ENCODE measurements at regions not wholly inside any gene's neighbourhood (a gene's known extent, or its start where the extent isn't known, plus 50 kb on each side); places are given as distances from the start of the nearest gene placed in this dataset.

GRCh38 chr3:22634433-22634832, 568.7 kb upstream of the UBE2E2 start:
- no peaks in the 10 kb centered on the region for H3K4me1 ChIP-seq
- H3K4me3 ChIP-seq, result no peak overlapping the region
- no peaks in the 10 kb centered on the region for H3K27me3 ChIP-seq
- no peak overlapping the region for H3K27ac ChIP-seq
- intact Hi-C loops (cut with DNase I; ENCODE audit: low total_unique reads), result no loop called here
- H3K36me3 ChIP-seq, result no peaks in the 10 kb centered on the region
- no peak for TF ChIP-seq CTCF (IDR thresholded peaks at IDR 0.05)
- no peak for DNase-seq
- H3K9me3 ChIP-seq, result no peaks in the 10 kb centered on the region

- TF ChIP-seq CTCF (IDR thresholded peaks at IDR 0.05), result no peak
- Histone ChIP-seq H3K36me3 (no peaks in the 10 kb centered on the region), H3K4me1 (no peaks in the 10 kb centered on the region), H3K9me3 (no peaks in the 10 kb centered on the region), H3K27me3 (no peaks in the 10 kb centered on the region), H3K27ac (no peak overlapping the region), H3K4me3 (no peak overlapping the region)
- no peak for DNase-seq
- intact Hi-C loops (cut with DNase I; ENCODE audit: low total_unique reads), result no loop called here
Observed at GRCh38 chr3:22659651-22660475, 543.3 kb upstream of the UBE2E2 start.

- H3K4me1 ChIP-seq, result no peaks in the 10 kb centered on the region
- intact Hi-C loops (cut with DNase I; ENCODE audit: low total_unique reads), result no loop called here
- H3K36me3 ChIP-seq, result no peaks in the 10 kb centered on the region
- no peak for DNase-seq
- H3K27me3 ChIP-seq, result no peaks in the 10 kb centered on the region
- no peaks in the 10 kb centered on the region for H3K9me3 ChIP-seq
- TF ChIP-seq CTCF (IDR thresholded peaks at IDR 0.05), result no peak
- H3K4me3 ChIP-seq, result no peak overlapping the region
- no peak overlapping the region for H3K27ac ChIP-seq
Observed at GRCh38 chr3:22660606-22661005, 542.5 kb upstream of the UBE2E2 start.

- no peak for TF ChIP-seq CTCF (IDR thresholded peaks at IDR 0.05)
- Histone ChIP-seq H3K4me3 (no peak overlapping the region), H3K36me3 (no peaks in the 10 kb centered on the region), H3K9me3 (no peaks in the 10 kb centered on the region), H3K27me3 (no peaks in the 10 kb centered on the region), H3K4me1 (no peaks in the 10 kb centered on the region), H3K27ac (no peak overlapping the region)
- DNase-seq, result no peak
- intact Hi-C loops (cut with DNase I; ENCODE audit: low total_unique reads), result no loop called here
Observed at GRCh38 chr3:22661121-22661700, 541.9 kb upstream of the UBE2E2 start.

- H3K27me3 ChIP-seq, result no peaks in the 10 kb centered on the region
- no peaks in the 10 kb centered on the region for H3K4me1 ChIP-seq
- intact Hi-C loops (cut with DNase I; ENCODE audit: low total_unique reads), result no loop called here
- TF ChIP-seq CTCF (IDR thresholded peaks at IDR 0.05), result no peak
- no peaks in the 10 kb centered on the region for H3K36me3 ChIP-seq
- no peak for DNase-seq
- no peaks in the 10 kb centered on the region for H3K9me3 ChIP-seq
- H3K27ac ChIP-seq, result no peak overlapping the region
- H3K4me3 ChIP-seq, result no peak overlapping the region
Observed at GRCh38 chr3:22665528-22665927, 537.6 kb upstream of the UBE2E2 start.

Measured in tibial artery (tissue), 4 donors.